Loucy (cell line): ENCODE measurements at regions not wholly inside any gene's neighbourhood (a gene's known extent, or its start where the extent isn't known, plus 50 kb on each side); places are given as distances from the start of the nearest gene placed in this dataset.

Experiments used
- H2AFZ ChIP-seq: fragments of 200-600 bp; sonication (generic); 2 replicates; pipeline ENCODE4 v1.6.0; 2016; ENCODE audit warnings: antibody characterized with exemption, mild to moderate bottlenecking, low read length, moderate library complexity
- H3F3A ChIP-seq: fragments of 200-600 bp; 2 replicates; pipeline ENCODE4 v1.6.0; 2016; ENCODE audit warnings: antibody characterized with exemption, low read depth, mild to moderate bottlenecking
- H3K27me3 ChIP-seq: fragments of 200-600 bp; sonication (generic); 2 replicates; pipeline ENCODE4 v1.6.1; 2014; ENCODE audit warnings: low read length, mild to moderate bottlenecking; ENCODE audit not compliant: insufficient read depth, poor library complexity, severe bottlenecking
- H3K36me3 ChIP-seq: fragments of 200-600 bp; sonication (generic); 2 replicates; pipeline ENCODE4 v1.6.1; 2016; ENCODE audit warnings: low read length; ENCODE audit not compliant: insufficient read depth
- H3K4me1 ChIP-seq: fragments of 200-600 bp; sonication (generic); 2 replicates; pipeline ENCODE4 v1.5.1; 2014; ENCODE audit warnings: low read length, mild to moderate bottlenecking; ENCODE audit not compliant: insufficient read depth, poor library complexity, severe bottlenecking
- H3K4me2 ChIP-seq: fragments of 200-600 bp; sonication (generic); 2 replicates; pipeline ENCODE4 v1.6.0; 2014; ENCODE audit warnings: antibody characterized with exemption, low read length, low read depth, mild to moderate bottlenecking; ENCODE audit not compliant: poor library complexity, severe bottlenecking
- H3K4me3 ChIP-seq: fragments of 200-600 bp; sonication (generic); 2 replicates; pipeline ENCODE4 v1.5.1; 2014; ENCODE audit warnings: low read length, mild to moderate bottlenecking, mixed read lengths; ENCODE audit not compliant: poor library complexity, severe bottlenecking
- H3K79me2 ChIP-seq: fragments of 200-600 bp; sonication (generic); 2 replicates; pipeline ENCODE4 v1.6.1; 2014; ENCODE audit warnings: low read length; ENCODE audit not compliant: insufficient read depth
- H3K9ac ChIP-seq: fragments of 200-600 bp; sonication (generic); 2 replicates; pipeline ENCODE4 v1.6.0; 2014; ENCODE audit warnings: mild to moderate bottlenecking, low read depth, low read length, moderate library complexity; ENCODE audit not compliant: poor library complexity, severe bottlenecking
- H3K9me2 ChIP-seq: fragments of 200-600 bp; sonication (generic); replicated peaks from 2 replicates; pipeline ENCODE4 v1.6.1; 2016; ENCODE audit warnings: low read depth, low read length, mixed read lengths
- H3K9me3 ChIP-seq: fragments of 200-600 bp; sonication (generic); 2 replicates; pipeline ENCODE4 v1.6.1; 2014; ENCODE audit warnings: mild to moderate bottlenecking, antibody characterized with exemption, low read length, low read depth; ENCODE audit not compliant: insufficient read depth
- H4K20me1 ChIP-seq: fragments of 200-600 bp; sonication (generic); 2 replicates; pipeline ENCODE4 v1.6.0; 2014; ENCODE audit warnings: antibody characterized with exemption, low read length, mild to moderate bottlenecking; ENCODE audit not compliant: insufficient read depth, poor library complexity, severe bottlenecking
- CTCF ChIP-seq: fragments of 200-600 bp; sonication (generic); conservative IDR thresholded peaks from 2 replicates; pipeline ENCODE4 v1.5.1; 2014; ENCODE audit warnings: mild to moderate bottlenecking, antibody characterized with exemption, low read length
- EZH2phosphoT487 ChIP-seq: fragments of 200-600 bp; IDR thresholded peaks from 2 replicates; pipeline ENCODE4 v1.6.1; 2018; ENCODE audit warnings: antibody characterized with exemption, mild to moderate bottlenecking, moderate library complexity, borderline replicate concordance

- H4K20me1 ChIP-seq: no peaks in the 10 kb centered on the region
- H3K4me1 ChIP-seq: no peaks in the 10 kb centered on the region
- H2AFZ ChIP-seq: no peak overlapping the region
- no peaks in the 10 kb centered on the region for H3K36me3 ChIP-seq
- H3F3A ChIP-seq: no peaks in the 10 kb centered on the region
- TF ChIP-seq CTCF: no peak
- no peak for TF ChIP-seq EZH2phosphoT487
- H3K4me3 ChIP-seq: no peak overlapping the region
- no peaks in the 10 kb centered on the region for H3K27me3 ChIP-seq
- no peak overlapping the region for H3K4me2 ChIP-seq
- no peaks in the 10 kb centered on the region for H3K79me2 ChIP-seq
- H3K9ac ChIP-seq: no peak overlapping the region
- no peaks in the 10 kb centered on the region for H3K9me3 ChIP-seq
- no peaks in the 10 kb centered on the region for H3K9me2 ChIP-seq
These were observed 124.7 kb upstream of the SDK1 start for GRCh38 chr7:3176112-3177000.

DNA sequence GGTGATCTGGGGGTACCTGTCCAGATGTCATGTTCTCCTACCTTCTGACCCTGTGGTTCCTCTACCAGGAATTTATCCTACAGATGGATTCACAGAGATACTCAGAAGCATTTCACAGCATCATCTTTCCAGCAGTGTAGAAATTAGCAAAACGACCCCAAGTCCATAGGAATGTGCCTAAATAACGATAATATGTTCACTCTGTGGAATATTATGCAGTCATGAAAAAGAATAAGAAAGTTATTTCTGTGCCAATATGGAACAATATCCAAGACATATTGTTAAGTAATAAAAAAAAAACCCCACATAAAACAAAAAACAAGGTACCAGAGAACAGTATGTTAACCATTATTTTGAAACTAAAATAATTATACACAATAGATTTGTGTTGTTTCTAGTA lies 123.8 kb upstream of the SDK1 start:
- H3K4me1 ChIP-seq: no peaks in the 10 kb centered on the region
- H2AFZ ChIP-seq: no peak overlapping the region
- H3K79me2 ChIP-seq: no peaks in the 10 kb centered on the region
- no peak overlapping the region for H3K4me3 ChIP-seq
- no peaks in the 10 kb centered on the region for H3F3A ChIP-seq
- no peak for TF ChIP-seq EZH2phosphoT487
- no peak for TF ChIP-seq CTCF
- H3K4me2 ChIP-seq: no peak overlapping the region
- H3K36me3 ChIP-seq: no peaks in the 10 kb centered on the region
- no peaks in the 10 kb centered on the region for H3K9me3 ChIP-seq
- no peaks in the 10 kb centered on the region for H3K9me2 ChIP-seq
- no peaks in the 10 kb centered on the region for H4K20me1 ChIP-seq
- H3K9ac ChIP-seq: no peak overlapping the region
- no peaks in the 10 kb centered on the region for H3K27me3 ChIP-seq

- H3F3A ChIP-seq: no peaks in the 10 kb centered on the region
- H3K9me2 ChIP-seq: no peaks in the 10 kb centered on the region
- H3K4me2 ChIP-seq: no peak overlapping the region
- H2AFZ ChIP-seq: no peak overlapping the region
- no peaks in the 10 kb centered on the region for H3K79me2 ChIP-seq
- no peaks in the 10 kb centered on the region for H4K20me1 ChIP-seq
- H3K36me3 ChIP-seq: no peaks in the 10 kb centered on the region
- H3K27me3 ChIP-seq: no peaks in the 10 kb centered on the region
- TF ChIP-seq CTCF: no peak
- TF ChIP-seq EZH2phosphoT487: no peak
- no peak overlapping the region for H3K4me3 ChIP-seq
- H3K9me3 ChIP-seq: no peaks in the 10 kb centered on the region
- no peak overlapping the region for H3K9ac ChIP-seq
- H3K4me1 ChIP-seq: no peaks in the 10 kb centered on the region
These were observed 121.6 kb upstream of the SDK1 start for GRCh38 chr7:3179456-3179855.
